ENCODE measurements at regions not wholly inside any gene's neighbourhood (a gene's known extent, or its start where the extent isn't known, plus 50 kb on each side); places are given as distances from the start of the nearest gene placed in this dataset.

DNA sequence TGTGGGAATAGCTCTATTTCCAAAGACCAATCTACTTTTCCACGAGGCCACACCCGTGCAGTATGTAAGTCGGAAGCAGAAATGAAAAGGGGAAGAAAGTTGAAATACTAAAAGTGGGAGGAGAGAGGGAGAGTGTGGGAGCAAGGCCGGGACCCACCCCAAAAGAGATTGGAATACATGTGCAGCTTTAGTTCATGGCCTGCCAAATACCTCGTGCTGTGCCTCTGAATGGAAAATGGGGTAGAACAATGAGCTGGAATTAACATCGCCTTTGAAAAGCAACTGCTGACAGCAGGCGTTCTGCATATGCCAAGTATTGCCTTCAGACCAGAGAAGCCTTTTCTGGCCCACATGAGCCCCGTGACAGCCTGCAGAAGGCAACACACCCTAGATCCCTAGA lies 155.6 kb downstream of the CD83 start:
- Mint-ChIP-seq H3K27me3 (ENCODE audit: unreplicated experiment) (peaks cover 8% of the 10 kb centered on the region), H3K4me1 (ENCODE audit: low read depth, unreplicated experiment) (peaks cover 10% of the 10 kb centered on the region), H3K4me3 (ENCODE audit: unreplicated experiment) (no peak overlapping the region)

DNA sequence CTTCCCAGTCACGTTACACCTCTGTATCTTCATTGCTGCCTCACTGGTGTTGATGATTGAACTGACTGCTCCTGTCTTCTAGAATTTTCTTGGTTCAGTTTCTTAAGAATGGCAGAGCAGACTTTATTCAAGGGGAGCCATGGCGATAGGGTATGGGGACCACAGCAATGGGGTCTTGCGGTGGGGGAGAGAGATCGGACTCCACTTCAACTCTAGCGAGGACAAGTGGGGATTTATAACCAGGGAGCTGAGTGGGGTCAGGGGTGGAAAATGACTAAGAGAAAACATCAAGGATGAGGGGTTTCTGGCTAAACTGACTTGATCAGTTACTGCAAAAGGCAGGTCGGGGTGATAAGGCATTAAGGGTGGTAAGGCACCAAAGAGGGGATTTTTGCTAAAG lies 156.4 kb downstream of the CD83 start:
- TF ChIP-seq, protein P1, sequence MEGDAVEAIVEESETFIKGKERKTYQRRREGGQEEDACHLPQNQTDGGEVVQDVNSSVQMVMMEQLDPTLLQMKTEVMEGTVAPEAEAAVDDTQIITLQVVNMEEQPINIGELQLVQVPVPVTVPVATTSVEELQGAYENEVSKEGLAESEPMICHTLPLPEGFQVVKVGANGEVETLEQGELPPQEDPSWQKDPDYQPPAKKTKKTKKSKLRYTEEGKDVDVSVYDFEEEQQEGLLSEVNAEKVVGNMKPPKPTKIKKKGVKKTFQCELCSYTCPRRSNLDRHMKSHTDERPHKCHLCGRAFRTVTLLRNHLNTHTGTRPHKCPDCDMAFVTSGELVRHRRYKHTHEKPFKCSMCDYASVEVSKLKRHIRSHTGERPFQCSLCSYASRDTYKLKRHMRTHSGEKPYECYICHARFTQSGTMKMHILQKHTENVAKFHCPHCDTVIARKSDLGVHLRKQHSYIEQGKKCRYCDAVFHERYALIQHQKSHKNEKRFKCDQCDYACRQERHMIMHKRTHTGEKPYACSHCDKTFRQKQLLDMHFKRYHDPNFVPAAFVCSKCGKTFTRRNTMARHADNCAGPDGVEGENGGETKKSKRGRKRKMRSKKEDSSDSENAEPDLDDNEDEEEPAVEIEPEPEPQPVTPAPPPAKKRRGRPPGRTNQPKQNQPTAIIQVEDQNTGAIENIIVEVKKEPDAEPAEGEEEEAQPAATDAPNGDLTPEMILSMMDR (IDR thresholded peaks at IDR 0.05; ENCODE audit: partially characterized antibody, unreplicated experiment): no peak
- Mint-ChIP-seq H3K27me3 (ENCODE audit: unreplicated experiment) (peaks cover 5% of the 10 kb centered on the region), H3K4me1 (ENCODE audit: low read depth, unreplicated experiment) (peaks cover 10% of the 10 kb centered on the region), H3K27ac (ENCODE audit: unreplicated experiment) (no peak overlapping the region), H3K9me3 (ENCODE audit: unreplicated experiment) (peaks cover 4% of the 10 kb centered on the region), H3K4me3 (ENCODE audit: unreplicated experiment) (no peak overlapping the region), H3K36me3 (ENCODE audit: unreplicated experiment) (peaks cover 12% of the 10 kb centered on the region)
- no peak for DNase-seq

More for the DNA sequence above, 155.6 kb downstream of the CD83 start:
- Mint-ChIP-seq H3K36me3 (ENCODE audit: unreplicated experiment) (peaks cover 12% of the 10 kb centered on the region), H3K27ac (ENCODE audit: unreplicated experiment) (peak overlapping the region; percentile 1), H3K9me3 (ENCODE audit: unreplicated experiment) (peaks cover 4% of the 10 kb centered on the region)
- TF ChIP-seq, protein P1 (IDR thresholded peaks at IDR 0.05; ENCODE audit: partially characterized antibody, unreplicated experiment): no peak
- DNase-seq: no peak

- Mint-ChIP-seq H3K9me3 (ENCODE audit: unreplicated experiment) (peaks cover 4% of the 10 kb centered on the region), H3K36me3 (ENCODE audit: unreplicated experiment) (peaks cover 16% of the 10 kb centered on the region), H3K27me3 (ENCODE audit: unreplicated experiment) (peaks cover 5% of the 10 kb centered on the region), H3K4me3 (ENCODE audit: unreplicated experiment) (peak overlapping the region; percentile 44), H3K4me1 (ENCODE audit: low read depth, unreplicated experiment) (peaks cover 10% of the 10 kb centered on the region), H3K27ac (ENCODE audit: unreplicated experiment) (no peak overlapping the region)
- TF ChIP-seq, protein P1 (IDR thresholded peaks at IDR 0.05; ENCODE audit: partially characterized antibody, unreplicated experiment): no peak
- no peak for DNase-seq
Measured at GRCh38 chr6:14274546-14275492, 157.2 kb downstream of the CD83 start.

GRCh38 chr6:14275493-14275851 lies 157.9 kb downstream of the CD83 start:
- Mint-ChIP-seq H3K27ac (ENCODE audit: unreplicated experiment) (no peak overlapping the region), H3K27me3 (ENCODE audit: unreplicated experiment) (peaks cover 6% of the 10 kb centered on the region), H3K4me3 (ENCODE audit: unreplicated experiment) (no peak overlapping the region), H3K4me1 (ENCODE audit: low read depth, unreplicated experiment) (peaks cover 10% of the 10 kb centered on the region), H3K36me3 (ENCODE audit: unreplicated experiment) (peaks cover 22% of the 10 kb centered on the region), H3K9me3 (ENCODE audit: unreplicated experiment) (peaks cover 3% of the 10 kb centered on the region)
- no peak for DNase-seq
- TF ChIP-seq, protein P1 (IDR thresholded peaks at IDR 0.05; ENCODE audit: partially characterized antibody, unreplicated experiment): no peak

GRCh38 chr6:14276071-14276470 lies 158.5 kb downstream of the CD83 start:
- peaks cover 10% of the 10 kb centered on the region for H3K4me1 Mint-ChIP-seq (ENCODE audit: low read depth, unreplicated experiment)
- TF ChIP-seq, protein P1 (IDR thresholded peaks at IDR 0.05; ENCODE audit: partially characterized antibody, unreplicated experiment): no peak
- no peak overlapping the region for H3K4me3 Mint-ChIP-seq (ENCODE audit: unreplicated experiment)
- H3K27ac Mint-ChIP-seq (ENCODE audit: unreplicated experiment): no peak overlapping the region
- H3K9me3 Mint-ChIP-seq (ENCODE audit: unreplicated experiment): peaks cover 3% of the 10 kb centered on the region
- no peak for DNase-seq
- peaks cover 22% of the 10 kb centered on the region for H3K36me3 Mint-ChIP-seq (ENCODE audit: unreplicated experiment)
- H3K27me3 Mint-ChIP-seq (ENCODE audit: unreplicated experiment): peaks cover 6% of the 10 kb centered on the region

Data from glutamatergic neuron (in vitro differentiated cells).